ENCODE measurements at regions not wholly inside any gene's neighbourhood (a gene's known extent, or its start where the extent isn't known, plus 50 kb on each side); places are given as distances from the start of the nearest gene placed in this dataset.
A peak's percentile ranks its signal among the peaks of the same experiment; 100 is the strongest.

DNA sequence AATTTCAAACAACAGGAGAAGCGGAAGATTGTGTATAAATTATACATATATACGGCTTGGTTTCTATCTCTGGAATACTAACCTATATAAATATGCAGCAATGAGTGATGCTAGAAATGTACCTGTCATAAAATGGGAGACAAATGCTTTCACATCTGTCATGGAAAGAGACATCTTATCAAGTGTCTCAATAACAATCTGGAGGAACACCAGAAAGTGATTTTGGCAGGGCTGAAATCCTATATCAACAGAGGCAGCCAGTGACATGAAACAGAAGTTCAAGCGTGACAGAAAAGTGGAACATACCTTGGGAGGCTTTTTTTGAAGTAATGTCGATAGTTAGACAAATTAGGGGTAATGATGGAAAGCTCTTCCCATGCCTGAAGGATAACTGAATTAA lies 834.6 kb downstream of the JRKL start:
- Histone ChIP-seq H3K4me3 (ENCODE audit: low read depth in 2 of 2, low read length in 1 of 2) (no peak overlapping the region), H3K79me2 (ENCODE audit: insufficient read depth) (no peaks in the 10 kb centered on the region), H3K27ac (ENCODE audit: low read depth in 2 of 2, low read length in 1 of 2) (no peak overlapping the region), H2AFZ (ENCODE audit: low read depth) (no peak overlapping the region), H3F3A (replicated peaks; ENCODE audit: insufficient read depth) (no peaks in the 10 kb centered on the region), H3K4me2 (no peak overlapping the region), H3K27me3 (ENCODE audit: insufficient read depth) (no peaks in the 10 kb centered on the region), H3K9me2 (no peaks in the 10 kb centered on the region), H3K9ac (no peak overlapping the region), H4K20me1 (ENCODE audit: insufficient read depth) (no peaks in the 10 kb centered on the region), H3K4me1 (ENCODE audit: control insufficient read depth in 1 of 2, insufficient read depth in 2 of 2, low read depth in 1 of 2, low read length in 1 of 2) (no peaks in the 10 kb centered on the region), H3K9me3 (no peaks in the 10 kb centered on the region), H3K36me3 (replicated peaks in 1 of 2; ENCODE audit: control insufficient read depth in 1 of 2, insufficient read depth in 2 of 2, low read length in 1 of 2) (no peaks in the 10 kb centered on the region)
- TF ChIP-seq MEF2A (IDR thresholded peaks at IDR 0.05; ENCODE audit: borderline replicate concordance, low read depth) (no peak), GATA2 (CRISPR knock-in tag; IDR thresholded peaks at IDR 0.05) (0 out of 2 replicates have a peak, but pooled peaks have one; percentile 7)
- ChIA-PET CTCF (interaction anchor here (1.9 to 2.0 kb wide), 2 partner anchors 9 to 760 kb away, joined by 4 to 5 read pairs; no protein-coding TSS in a partner anchor), POLR2A (no interaction called here)
- no peak for DNase-seq
- WGBS (ENCODE audit: low lambda C conversion rate) = under 1% methylated on average over 4 of the region's 4 CpGs

DNA sequence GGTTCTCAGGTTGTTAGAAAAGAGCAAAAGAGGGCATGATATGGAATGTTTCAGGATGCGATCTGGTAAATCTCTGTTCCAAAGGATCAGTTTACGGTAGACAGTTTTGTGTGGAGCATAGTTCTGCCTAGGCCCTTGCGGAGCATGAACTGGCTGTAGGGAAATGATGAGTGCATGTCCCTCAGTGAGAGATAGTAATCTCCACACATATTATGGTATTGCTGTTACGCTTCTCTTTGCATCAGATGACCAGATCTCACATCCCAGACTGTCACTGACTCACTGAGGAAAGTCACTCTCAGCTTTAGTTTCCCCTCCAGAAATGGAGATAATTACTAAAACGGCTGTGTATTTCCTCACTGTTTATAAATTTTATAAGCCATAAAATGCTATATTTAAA lies 836.0 kb downstream of the JRKL start:
- Histone ChIP-seq H3K4me1 (ENCODE audit: control insufficient read depth in 1 of 2, insufficient read depth in 2 of 2, low read depth in 1 of 2, low read length in 1 of 2) (no peaks in the 10 kb centered on the region), H3K36me3 (replicated peaks in 1 of 2; ENCODE audit: control insufficient read depth in 1 of 2, insufficient read depth in 2 of 2, low read length in 1 of 2) (no peaks in the 10 kb centered on the region), H3K79me2 (ENCODE audit: insufficient read depth) (no peaks in the 10 kb centered on the region), H3K9me2 (no peaks in the 10 kb centered on the region), H3K27me3 (ENCODE audit: insufficient read depth) (no peaks in the 10 kb centered on the region), H4K20me1 (ENCODE audit: insufficient read depth) (no peaks in the 10 kb centered on the region), H3K9ac (no peak overlapping the region), H3K4me3 (ENCODE audit: low read depth in 2 of 2, low read length in 1 of 2) (no peak overlapping the region), H3K4me2 (no peak overlapping the region), H2AFZ (ENCODE audit: low read depth) (no peak overlapping the region), H3F3A (replicated peaks; ENCODE audit: insufficient read depth) (no peaks in the 10 kb centered on the region), H3K27ac (ENCODE audit: low read depth in 2 of 2, low read length in 1 of 2) (no peak overlapping the region), H3K9me3 (no peaks in the 10 kb centered on the region)
- 20% methylated on average over 5 of the region's 5 CpGs for WGBS (ENCODE audit: low lambda C conversion rate)
- peak; percentile 19 for DNase-seq
- TF ChIP-seq POLR2AphosphoS5 (IDR thresholded peaks at IDR 0.05; ENCODE audit: low read depth, low read length) (no peak), GATA2 (CRISPR knock-in tag; IDR thresholded peaks at IDR 0.05) (peak; percentile 55), RXRA (IDR thresholded peaks at IDR 0.05; ENCODE audit: borderline replicate concordance, low read depth) (no peak)
- TF ChIP-seq, protein P1, sequence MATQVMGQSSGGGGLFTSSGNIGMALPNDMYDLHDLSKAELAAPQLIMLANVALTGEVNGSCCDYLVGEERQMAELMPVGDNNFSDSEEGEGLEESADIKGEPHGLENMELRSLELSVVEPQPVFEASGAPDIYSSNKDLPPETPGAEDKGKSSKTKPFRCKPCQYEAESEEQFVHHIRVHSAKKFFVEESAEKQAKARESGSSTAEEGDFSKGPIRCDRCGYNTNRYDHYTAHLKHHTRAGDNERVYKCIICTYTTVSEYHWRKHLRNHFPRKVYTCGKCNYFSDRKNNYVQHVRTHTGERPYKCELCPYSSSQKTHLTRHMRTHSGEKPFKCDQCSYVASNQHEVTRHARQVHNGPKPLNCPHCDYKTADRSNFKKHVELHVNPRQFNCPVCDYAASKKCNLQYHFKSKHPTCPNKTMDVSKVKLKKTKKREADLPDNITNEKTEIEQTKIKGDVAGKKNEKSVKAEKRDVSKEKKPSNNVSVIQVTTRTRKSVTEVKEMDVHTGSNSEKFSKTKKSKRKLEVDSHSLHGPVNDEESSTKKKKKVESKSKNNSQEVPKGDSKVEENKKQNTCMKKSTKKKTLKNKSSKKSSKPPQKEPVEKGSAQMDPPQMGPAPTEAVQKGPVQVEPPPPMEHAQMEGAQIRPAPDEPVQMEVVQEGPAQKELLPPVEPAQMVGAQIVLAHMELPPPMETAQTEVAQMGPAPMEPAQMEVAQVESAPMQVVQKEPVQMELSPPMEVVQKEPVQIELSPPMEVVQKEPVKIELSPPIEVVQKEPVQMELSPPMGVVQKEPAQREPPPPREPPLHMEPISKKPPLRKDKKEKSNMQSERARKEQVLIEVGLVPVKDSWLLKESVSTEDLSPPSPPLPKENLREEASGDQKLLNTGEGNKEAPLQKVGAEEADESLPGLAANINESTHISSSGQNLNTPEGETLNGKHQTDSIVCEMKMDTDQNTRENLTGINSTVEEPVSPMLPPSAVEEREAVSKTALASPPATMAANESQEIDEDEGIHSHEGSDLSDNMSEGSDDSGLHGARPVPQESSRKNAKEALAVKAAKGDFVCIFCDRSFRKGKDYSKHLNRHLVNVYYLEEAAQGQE (IDR thresholded peaks at IDR 0.05; ENCODE audit: low read depth, low read length) = no peak
- TF ChIP-seq, protein P2, sequence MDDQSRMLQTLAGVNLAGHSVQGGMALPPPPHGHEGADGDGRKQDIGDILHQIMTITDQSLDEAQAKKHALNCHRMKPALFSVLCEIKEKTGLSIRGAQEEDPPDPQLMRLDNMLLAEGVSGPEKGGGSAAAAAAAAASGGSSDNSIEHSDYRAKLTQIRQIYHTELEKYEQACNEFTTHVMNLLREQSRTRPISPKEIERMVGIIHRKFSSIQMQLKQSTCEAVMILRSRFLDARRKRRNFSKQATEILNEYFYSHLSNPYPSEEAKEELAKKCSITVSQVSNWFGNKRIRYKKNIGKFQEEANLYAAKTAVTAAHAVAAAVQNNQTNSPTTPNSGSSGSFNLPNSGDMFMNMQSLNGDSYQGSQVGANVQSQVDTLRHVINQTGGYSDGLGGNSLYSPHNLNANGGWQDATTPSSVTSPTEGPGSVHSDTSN (IDR thresholded peaks at IDR 0.05) = no peak
- CTCF ChIA-PET = interaction anchor here (2.0 kb wide), 1 partner anchor 761 kb away, joined by 5 read pairs; no protein-coding TSS in a partner anchor
- POLR2A ChIA-PET = no interaction called here

DNA sequence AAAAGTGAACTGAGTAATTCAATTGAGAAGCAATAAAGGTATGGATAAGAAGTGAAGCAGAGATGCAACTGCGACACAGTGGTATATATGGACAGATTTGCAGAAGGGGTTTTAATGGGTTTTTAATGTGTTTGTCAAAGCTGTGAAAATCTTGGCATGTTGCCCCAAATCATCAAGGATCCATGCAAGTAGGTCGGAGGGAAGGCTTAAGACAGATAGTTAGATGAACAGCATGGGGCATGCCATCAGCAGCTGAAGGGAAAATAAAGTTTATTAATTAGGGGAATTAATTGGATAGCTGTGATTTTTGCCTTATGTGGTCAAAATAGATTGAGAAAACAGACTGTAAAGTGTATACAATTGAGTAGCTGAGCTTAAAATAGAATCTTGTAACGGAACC lies 840.1 kb downstream of the JRKL start:
- POLR2A ChIA-PET = no interaction called here
- TF ChIP-seq FOXM1 (IDR thresholded peaks at IDR 0.05; ENCODE audit: low read depth) (no peak), RAD21 (IDR thresholded peaks at IDR 0.05; ENCODE audit: low read length) (no peak), MXI1 (IDR thresholded peaks at IDR 0.05; ENCODE audit: low read depth, low read length) (no peak), ELF1 (IDR thresholded peaks at IDR 0.05) (no peak), JUND (IDR thresholded peaks at IDR 0.05) (no peak), TAF1 (IDR thresholded peaks at IDR 0.05; ENCODE audit: borderline replicate concordance, low read depth, low read length) (no peak), FOXJ3 (CRISPR knock-in tag; IDR thresholded peaks at IDR 0.05) (no peak), TCF12 (IDR thresholded peaks at IDR 0.05) (no peak), EZH2phosphoT487 (IDR thresholded peaks at IDR 0.05; ENCODE audit: borderline replicate concordance, low read depth) (no peak)
- TF ChIP-seq, protein P3, sequence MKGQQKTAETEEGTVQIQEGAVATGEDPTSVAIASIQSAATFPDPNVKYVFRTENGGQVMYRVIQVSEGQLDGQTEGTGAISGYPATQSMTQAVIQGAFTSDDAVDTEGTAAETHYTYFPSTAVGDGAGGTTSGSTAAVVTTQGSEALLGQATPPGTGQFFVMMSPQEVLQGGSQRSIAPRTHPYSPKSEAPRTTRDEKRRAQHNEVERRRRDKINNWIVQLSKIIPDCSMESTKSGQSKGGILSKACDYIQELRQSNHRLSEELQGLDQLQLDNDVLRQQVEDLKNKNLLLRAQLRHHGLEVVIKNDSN (IDR thresholded peaks at IDR 0.05; ENCODE audit: borderline replicate concordance, low read depth) = no peak
- TF ChIP-seq, protein P4, sequence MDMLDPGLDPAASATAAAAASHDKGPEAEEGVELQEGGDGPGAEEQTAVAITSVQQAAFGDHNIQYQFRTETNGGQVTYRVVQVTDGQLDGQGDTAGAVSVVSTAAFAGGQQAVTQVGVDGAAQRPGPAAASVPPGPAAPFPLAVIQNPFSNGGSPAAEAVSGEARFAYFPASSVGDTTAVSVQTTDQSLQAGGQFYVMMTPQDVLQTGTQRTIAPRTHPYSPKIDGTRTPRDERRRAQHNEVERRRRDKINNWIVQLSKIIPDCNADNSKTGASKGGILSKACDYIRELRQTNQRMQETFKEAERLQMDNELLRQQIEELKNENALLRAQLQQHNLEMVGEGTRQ (IDR thresholded peaks at IDR 0.05; ENCODE audit: borderline replicate concordance, low read depth, low read length) = no peak
- CTCF ChIA-PET = no interaction called here
- H3K4me1 ChIP-seq (ENCODE audit: control insufficient read depth in 1 of 2, insufficient read depth in 2 of 2, low read depth in 1 of 2, low read length in 1 of 2) = no peaks in the 10 kb centered on the region
- 11% methylated on average over 3 of the region's 3 CpGs for WGBS (ENCODE audit: low lambda C conversion rate)
- no peaks in the 10 kb centered on the region for H3K36me3 ChIP-seq (replicated peaks in 1 of 2; ENCODE audit: control insufficient read depth in 1 of 2, insufficient read depth in 2 of 2, low read length in 1 of 2)
- H3K79me2 ChIP-seq (ENCODE audit: insufficient read depth) = no peaks in the 10 kb centered on the region
- H3K9me3 ChIP-seq = no peaks in the 10 kb centered on the region
- H3F3A ChIP-seq (replicated peaks; ENCODE audit: insufficient read depth) = no peaks in the 10 kb centered on the region
- no peak overlapping the region for H3K4me3 ChIP-seq (ENCODE audit: low read depth in 2 of 2, low read length in 1 of 2)
- H3K27me3 ChIP-seq (ENCODE audit: insufficient read depth) = no peaks in the 10 kb centered on the region
- H3K9ac ChIP-seq = no peak overlapping the region
- no peak overlapping the region for H3K4me2 ChIP-seq
- no peak overlapping the region for H3K27ac ChIP-seq (ENCODE audit: low read depth in 2 of 2, low read length in 1 of 2)
- H3K9me2 ChIP-seq = no peaks in the 10 kb centered on the region
- H2AFZ ChIP-seq (ENCODE audit: low read depth) = no peak overlapping the region
- H4K20me1 ChIP-seq (ENCODE audit: insufficient read depth) = no peaks in the 10 kb centered on the region
- no peak for DNase-seq

All from SK-N-SH (cell line).